Lung microvascular endothelial cell (primary cell): ENCODE measurements at regions not wholly inside any gene's neighbourhood (a gene's known extent, or its start where the extent isn't known, plus 50 kb on each side); places are given as distances from the start of the nearest gene placed in this dataset.

Experiments used
- DNase-seq, 2 donors: peaks; one replicate each; pipeline versions ENCODE4 v3.0.0 to v3.0.0-alpha.2; 2010; ENCODE audit warnings: low read depth in 2 of 2

DNA sequence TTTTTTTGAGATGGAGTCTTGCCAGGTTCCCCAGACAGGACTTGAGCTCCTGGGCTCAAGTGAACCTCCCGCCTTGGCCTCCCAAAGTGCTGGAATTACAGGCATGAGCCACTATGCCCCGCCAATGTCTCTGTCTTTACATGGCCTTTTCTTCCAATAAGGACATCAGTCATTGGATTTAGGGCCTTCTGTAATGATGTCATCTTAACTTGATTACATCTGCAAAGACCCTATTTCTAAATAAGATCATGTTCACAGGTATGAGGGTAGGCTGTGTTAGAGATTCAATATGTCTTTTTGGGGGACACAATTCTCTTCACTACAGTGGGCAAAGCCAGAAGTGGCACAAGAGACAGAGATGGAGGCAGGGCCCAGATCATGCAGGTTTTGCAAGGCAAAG is 68.1 kb downstream of the PMAIP1 start:
- no peak for DNase-seq

DNA sequence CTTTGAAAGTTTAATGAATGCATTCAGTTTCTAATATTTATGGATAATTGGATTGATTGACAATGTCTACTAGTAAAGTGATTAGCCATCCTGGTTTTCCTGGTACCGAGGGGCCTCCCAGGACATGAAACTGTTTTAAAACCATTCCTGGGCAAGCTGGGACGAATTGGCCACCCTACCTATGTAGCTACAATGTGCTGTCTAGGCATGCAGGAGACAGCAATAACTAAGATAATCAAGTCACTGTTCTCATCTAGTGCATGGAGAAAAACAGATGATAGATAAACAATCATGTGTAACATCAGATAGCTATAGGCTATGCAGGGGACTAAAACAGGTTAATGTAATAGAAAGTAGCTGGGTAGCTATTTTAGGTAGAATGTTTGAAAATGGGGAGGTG is 67.1 kb downstream of the PMAIP1 start:
- DNase-seq = no peak

DNA sequence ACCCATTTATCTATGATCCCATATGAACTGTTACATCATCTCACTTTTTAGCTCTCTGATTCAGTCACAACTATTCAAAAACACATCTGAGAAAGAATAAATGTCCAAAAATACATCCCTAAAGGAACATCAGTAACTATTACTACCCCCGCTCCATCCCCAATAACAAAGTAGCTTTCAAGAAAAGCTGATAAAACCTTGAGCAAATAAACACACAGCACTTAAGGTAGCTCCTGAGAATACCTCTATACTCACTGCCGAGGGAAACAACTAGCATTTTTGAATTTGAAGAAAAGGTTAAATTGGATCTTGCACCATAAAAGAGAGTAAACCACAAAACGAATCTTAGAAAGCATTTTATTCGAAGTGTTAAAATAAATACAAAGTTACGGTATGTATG is 63.4 kb downstream of the PMAIP1 start:
- no peak for DNase-seq

DNA sequence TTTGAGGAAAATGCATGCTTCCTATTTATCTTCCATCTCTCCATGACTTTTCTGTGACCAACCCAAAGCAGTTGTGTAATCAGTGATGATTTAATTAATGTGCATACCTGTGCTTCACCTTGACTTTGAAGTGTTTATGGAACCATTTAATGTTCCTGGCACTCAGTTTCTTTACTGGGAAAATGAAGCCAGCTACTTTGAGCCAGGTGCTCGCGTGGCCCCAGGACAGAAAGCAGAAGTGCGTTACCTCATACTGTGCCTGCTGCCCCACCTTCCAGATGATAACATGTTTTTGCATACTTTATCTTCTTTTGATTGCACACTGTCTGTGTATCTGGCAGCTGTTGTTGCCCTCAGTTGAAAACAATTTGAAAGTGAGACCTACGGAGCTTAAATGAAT is 61.3 kb downstream of the PMAIP1 start:
- no peak for DNase-seq

DNA sequence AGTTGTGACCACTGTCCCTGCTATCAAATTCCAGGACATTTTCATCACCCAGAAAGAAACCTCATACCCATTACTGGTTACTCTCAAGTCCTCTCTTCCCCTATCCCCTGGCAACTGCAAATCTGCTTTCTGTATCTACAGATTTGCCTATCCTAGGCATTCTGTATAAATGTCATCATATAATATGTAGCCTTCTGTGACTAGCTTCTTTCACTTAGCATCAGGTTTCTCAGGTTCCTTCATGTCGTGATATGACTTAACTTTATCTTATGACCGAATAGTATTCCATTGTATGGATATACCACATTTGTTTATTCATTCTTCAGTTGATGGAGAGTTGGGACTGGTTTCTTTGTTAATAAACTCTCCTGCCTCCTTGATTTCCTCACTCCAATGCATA is 60.5 kb downstream of the PMAIP1 start:
- DNase-seq = no peak

DNA sequence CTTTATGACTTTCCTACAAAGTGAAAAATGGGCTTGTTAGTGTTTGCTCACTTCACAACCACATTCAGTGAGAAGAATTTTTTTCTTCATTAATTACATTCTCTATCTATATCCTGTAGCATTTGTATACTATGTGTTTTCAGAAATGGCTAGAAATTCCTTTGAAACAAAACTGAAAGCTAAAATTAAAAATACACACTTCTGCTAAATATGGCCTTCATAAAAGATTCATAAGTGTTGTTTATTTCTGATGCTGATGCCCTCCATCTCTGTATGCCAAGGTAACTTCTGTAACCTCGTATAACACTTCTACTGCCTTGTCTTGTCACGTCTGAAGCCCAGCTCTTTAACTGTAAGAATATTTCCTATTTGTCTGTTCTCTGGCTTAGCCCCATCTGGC is 59.8 kb downstream of the PMAIP1 start:
- no peak for DNase-seq

DNA sequence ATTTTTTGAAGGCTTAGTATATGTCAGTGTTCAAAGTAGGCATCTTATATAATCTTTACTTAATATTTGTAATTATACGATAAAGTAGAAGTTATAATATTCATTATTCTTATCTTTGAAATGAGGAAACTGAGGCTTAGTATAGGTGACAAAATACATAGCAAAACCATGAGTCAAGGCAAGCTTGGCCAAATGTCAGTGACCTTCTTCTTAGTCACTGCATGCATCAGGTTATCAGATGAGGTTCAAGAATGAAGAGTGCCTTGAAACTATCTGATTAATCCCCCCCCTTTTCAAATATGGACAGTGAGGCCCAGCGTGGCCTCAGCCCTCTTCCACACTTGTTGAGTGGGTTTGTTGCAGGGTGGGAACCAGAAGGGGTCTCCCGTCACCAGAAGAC is 59.3 kb downstream of the PMAIP1 start:
- DNase-seq = no peak

DNA sequence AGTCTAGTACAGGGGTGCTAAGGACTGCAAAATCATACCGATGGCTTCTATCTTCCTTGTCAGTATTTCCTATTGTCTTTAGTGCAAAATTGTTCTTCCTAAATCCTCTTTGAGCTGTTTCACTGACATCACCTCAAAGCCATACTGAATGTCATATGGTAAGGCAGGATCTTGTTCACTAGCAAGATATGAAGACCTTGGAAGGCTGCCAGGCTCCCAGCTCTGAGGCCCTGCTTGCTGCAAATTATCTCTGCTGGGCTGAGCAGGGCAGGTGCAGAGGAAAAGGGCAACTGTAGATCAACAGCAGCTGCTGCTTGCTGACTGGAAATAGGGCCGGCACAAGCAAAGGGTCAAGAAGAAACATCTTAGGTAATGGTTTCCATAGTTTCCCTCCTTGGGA is 58.2 kb downstream of the PMAIP1 start:
- DNase-seq = peak; percentile 56 to 85

DNA sequence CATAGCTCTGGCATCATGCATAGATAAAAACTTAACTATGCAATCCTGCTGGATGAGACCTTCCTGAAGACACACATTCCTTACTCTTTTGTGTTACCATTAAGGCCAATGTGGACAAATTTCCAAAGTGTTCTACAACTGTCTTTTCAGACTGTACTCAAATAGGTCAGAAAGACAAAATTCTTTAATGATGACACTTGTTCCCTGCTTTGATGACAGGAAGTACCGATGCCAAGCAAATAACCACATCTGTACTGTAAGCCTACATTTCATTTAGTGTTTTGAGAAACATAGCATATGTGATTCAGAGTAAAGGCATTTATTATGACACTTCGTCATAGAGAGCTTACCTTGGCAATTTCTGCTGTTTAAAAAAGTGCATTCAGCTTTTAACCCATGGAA is 55.0 kb downstream of the PMAIP1 start:
- peak in 1 of 2 donors; percentile 14 for DNase-seq

DNA sequence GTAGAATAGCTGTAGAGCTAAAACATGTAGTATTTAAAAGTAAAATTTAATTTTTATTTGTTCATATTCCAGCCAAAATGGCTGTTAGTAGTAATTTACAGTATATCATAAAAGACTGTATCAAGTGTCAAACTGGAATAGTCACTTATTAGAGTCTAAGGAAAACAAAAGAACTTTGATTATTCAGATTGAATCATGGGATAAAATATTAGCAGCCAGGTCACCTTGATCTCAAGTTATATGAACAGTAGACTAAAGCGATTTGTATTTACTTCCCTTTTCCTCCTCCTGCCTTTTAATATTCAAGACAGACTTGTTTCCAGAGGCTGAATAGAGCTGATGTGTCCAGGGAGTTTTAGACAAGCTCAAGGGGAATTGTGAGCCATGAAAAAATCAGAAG is 54.4 kb downstream of the PMAIP1 start:
- DNase-seq = no peak
